HG03060 (cell line): ENCODE measurements at regions not wholly inside any gene's neighbourhood (a gene's known extent, or its start where the extent isn't known, plus 50 kb on each side); places are given as distances from the start of the nearest gene placed in this dataset.

Experiments
- ATAC-seq: cut with Tn5 transposase; IDR thresholded peaks from one replicate; pipeline ENCODE4 v1.9.1; 2021; ENCODE audit warnings: low read depth, moderate number of reproducible peaks; ENCODE audit not compliant: unreplicated experiment

DNA sequence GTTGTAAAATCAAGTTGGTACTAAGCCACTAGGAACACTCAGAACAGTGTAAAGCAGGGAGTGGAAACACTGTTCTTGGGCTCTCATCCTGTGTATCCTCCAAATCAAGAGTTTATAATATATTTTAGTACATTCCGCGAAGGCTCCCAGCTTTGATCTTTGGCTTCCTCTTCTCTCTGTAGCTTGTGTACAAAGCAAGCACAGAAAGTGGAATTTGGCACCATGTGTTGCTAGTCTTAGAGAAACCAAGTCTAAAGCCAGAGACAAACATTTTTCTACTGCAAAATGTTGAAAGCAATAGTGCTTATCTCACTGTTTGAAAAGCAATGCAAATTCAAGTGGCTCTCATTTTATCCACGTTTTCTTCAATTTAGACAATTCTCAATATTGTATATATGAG is 1893.3 kb upstream of the WWC1 start:
- no peak for ATAC-seq

DNA sequence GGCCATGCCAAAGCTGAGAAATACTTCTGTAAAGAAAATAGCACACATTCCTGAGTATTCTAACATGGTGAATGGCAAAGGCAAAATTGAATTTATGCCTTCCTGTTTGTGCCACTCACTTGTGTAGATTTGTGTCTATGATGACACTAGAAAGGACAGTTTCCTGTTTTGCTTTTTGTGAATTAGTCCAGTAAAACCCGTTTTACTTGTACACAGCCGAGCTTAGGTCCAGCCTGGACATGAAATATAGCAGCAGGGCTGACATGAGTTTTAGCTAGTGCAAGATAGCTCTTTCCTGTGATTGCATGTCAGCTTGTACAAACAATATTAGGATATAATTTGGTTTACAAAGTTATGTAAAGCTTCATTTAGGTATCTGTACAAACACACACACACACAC is 1891.7 kb upstream of the WWC1 start:
- no peak for ATAC-seq

DNA sequence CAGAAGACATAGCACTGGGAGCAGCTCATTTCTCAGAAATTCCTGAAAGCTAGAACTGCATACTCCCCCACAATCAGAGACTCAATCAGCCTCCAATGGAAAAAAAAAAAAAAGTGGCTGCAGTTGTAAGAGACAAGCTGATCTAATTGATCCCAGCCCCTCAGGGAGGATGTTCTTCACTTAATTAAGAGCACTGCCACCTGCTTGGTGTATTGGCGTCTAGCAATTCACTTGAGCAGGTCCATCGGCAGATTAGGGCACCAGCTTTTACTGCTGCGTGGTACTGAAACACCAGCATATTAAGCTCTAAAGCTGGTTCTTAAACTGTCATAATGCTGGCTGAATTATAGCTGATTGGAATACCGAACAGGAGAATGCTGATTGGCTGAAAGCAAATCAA is 1890.1 kb upstream of the WWC1 start:
- no peak for ATAC-seq

DNA sequence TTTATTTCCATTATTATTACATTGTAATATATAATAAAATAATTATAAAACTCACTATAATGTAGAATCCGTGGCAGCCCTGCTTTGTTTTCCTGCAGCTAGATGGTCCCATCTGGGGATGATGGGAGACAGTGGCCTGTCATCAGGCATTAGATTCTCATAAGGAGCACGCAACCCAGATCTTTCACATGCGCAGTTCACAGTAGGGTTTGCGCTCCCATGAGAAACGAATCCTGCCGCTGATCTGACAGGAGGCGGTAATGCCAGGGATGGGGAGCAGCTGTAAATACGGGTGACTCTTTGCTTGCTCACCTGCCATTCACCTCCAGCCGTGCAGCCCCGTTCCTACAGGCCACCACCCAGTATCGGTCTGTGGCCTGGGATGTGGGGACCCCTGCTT is 1879.3 kb upstream of the WWC1 start:
- no peak for ATAC-seq

DNA sequence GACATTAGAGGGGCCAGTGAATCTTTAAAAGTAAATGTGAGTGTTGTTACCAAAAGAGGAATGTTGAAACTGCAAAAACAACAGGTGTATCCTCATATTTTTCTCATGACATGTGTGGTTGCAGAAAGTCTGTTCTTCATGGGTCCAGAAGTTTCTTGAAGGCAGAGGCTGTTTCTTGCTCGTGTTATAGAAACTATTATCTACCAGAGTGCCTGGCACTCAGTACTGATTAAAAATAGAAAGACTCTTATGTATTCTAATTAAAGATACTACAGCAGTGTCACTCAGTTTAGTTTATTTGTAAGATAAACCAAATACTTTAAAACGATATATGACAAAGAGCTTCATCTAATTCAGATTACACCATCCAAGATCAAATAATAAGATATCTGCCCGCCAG is 1864.2 kb upstream of the WWC1 start:
- ATAC-seq = no peak

DNA sequence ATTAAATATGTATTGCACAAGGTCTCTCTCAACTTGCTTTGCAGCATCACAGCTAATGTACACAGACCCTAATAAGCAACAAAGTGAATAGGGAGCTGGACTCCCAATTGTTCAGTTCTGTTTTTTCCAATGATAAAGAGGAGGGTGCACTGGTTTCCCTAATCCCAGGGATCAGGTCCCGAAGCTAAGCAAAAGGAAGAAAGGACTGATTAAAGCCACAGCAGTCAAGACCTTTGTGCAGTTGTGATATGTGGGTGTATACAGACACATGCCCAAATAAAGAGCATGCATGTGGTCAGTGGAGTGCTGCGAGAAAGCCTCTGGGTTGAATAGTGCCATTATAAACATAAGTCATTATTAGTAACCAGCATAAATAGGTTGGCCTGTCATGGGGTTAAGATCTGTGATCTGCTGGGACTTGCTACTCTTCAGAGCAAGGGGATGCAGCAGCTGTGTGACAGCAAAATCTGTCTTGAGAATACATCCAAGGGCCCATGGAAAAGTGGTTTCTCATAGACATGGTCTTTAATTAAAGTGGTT is 1863.1 kb upstream of the WWC1 start:
- ATAC-seq = no peak

DNA sequence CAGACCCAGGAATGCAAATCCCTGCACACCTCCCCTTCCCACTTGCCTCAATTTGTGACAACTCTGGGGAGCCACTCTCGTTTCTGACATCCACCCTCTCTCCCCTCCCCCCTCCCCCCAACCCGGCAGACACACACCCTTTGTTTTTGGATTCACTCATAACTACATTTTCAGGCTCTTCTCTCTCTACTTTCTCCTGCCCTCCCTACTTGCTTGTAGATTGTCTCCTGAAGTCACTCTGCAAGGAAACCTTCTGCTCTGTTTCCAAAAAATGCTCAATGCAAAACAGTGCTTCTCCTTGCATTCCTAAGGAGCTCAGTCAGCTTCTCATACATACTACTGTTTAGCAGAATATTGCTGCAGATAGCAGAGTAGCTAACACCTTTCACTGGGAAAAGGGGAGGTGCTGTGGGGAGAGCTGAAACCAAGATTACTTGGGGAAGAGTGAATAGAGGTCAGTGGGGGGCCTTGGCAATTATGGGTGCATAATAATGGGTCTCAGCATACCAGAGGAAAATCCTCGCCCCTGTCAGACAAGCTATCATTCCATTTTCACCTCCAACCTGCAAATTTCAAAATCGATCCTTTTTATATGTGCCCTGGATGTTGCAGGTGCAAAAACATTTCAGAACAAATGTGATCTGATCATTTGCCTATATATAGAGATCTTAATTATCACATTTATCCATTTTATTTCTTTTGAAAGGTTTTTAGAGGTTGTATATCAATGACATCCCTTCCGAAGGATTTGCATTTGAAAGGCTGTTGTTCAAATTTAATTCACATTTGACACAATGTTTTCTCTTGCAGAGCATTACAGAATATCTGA is 1860.7 kb upstream of the WWC1 start:
- no peak for ATAC-seq

DNA sequence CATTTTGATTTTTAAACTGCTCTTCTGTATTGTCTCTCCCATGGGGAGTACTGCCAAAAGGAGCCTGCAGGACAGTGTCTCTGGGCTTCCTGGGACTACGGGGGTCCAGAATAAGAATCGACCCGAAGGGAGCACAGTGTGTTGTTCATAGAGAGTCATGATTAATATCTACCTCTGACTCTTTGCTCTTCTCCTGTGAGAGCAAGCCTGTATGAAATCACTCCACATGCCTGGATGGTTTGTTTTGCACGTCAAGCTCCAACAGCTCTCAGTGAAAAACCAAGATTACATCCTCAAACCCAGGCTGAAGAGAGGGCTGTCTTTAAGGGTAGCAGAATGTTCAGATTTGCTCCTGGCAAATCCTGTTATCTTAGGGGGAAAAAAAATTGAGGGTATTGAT is 1860.0 kb upstream of the WWC1 start:
- ATAC-seq = no peak

DNA sequence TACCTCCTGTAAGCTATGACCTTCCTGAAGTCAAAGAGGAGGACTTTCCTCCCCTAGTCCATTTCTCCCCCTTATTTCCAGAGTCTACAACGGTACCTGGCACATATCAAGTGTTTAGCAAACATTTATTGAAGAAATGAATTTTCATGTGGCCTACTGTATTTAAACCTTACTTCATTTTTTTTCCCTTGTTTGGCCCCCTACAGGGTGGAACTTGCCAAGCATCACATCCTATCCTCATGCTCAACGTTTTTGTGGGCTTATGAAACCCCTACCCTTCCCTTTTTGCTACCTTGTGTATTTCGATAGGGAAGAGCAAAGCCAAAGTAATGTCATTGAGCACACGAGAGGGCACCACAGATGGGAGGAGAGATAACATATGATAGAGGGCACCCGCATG is 1857.8 kb upstream of the WWC1 start:
- ATAC-seq = no peak

DNA sequence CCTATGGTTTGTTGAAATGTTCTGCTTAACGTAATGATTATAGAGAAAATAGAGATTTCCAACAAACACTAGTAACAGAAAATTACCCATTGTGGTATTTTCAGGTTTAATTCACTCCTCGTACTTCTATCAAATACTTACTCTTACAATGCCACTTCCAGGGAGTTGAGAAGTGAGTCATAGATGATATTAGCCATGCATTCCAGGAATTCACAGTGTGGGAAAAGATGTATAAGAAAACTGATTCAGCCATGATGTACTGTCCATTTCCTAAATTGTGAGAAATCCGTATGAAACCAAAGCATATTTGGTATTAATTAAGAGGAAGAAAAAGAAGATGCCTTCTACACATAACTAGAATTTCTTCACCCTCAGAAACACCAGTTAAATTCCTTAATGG is 1854.6 kb upstream of the WWC1 start:
- ATAC-seq = no peak

DNA sequence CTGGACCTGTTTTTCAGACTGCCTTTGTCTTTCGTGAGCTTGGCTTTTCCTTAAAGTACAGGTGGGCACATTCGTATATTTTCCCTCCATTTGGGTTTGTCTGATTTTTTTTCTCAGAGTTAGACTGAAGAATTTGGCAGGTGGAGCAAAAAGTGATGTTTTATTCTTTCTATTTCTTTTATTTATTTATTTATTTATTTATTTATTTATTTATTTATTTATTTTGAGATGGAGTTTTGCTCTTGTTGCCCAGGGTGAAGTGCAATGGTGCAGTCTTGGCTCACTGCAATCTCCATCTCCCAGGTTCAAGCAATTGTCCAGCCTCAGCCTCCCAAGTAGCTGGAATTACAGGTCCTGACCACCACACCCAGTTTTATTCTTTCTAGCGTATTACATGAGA is 1805.1 kb upstream of the WWC1 start:
- ATAC-seq = no peak

DNA sequence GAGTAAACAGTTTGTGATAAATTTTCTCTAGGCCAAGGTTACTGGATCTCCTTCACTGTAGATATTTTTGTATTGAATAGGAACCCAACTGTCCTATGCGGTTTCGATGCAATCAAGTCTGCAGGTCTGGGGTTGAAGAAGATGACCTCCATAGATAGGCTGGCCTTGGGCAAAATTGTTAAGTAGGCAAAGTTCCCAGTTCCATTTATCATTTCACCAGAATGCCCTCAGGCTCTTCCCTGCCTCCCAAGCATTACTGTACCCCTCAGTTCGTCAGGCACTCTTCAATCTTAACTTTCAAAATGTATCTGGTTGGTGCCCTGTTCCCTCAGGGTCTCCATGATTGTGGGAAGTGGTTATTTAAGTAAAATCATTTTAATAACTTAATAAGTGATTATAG is 1802.9 kb upstream of the WWC1 start:
- ATAC-seq = no peak

DNA sequence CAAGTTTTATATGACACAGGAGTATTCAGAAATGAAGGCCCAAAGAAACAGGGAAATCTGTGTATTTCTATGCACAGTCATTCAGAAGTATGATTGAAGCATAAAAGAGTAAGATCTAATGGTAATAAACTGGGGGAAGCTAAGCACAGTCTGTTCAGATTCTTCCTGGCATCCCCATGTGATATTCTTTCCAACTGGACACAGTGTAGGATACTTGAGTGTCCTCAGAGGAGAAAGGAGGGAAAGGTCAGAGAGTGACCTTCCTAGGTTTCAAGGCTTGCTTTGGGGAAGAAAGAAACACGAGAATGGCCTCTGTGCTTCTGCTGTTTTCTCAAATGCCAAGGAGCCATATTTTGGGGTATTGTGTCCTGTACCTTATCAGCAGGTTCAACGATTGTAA is 1798.4 kb upstream of the WWC1 start:
- no peak for ATAC-seq

DNA sequence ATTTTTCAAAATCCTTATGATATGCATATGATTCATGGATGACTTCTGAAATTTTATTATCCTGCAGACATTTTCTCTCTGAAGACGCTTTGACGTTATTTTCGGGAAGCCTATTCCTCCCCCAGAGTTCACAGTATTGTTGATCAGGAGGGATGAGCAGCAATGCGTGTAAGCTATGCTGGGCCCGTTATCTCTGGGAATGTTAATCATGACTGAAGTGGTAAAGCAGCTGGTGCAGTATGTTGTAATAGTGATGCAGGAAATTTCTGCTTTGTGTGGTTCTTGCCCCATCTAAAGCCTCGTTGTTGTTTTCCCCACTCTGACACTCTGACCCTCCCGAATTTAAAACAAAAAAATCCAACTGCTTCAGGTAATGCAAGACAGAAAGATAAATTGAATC is 1797.8 kb upstream of the WWC1 start:
- ATAC-seq = no peak

DNA sequence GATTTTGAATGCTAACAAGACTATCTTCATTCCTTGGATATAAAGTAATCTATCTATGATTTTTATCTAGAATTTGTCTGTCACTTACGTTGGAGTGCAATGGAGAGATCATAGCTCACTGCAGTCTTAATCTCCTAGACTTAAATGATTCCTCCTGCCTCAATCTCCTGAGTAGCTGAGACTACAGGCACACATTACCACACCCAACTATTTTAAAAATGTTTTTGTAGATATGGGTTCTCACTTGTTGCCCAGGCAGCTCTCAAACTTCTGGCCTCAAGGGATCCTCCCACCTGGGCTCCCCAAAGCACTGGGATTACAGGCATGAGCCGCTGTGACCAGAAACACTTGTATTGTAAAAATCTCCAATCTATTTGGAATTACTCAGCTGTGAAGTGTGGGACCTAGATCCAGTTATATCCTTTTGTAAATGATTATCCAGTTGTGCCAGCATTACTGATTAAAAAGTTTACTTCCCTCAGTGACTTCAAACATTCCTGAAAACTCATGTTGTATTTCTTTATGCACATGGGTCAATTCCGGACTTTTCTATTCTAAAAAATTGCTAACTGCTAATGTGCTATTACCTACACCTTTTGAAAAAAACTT is 1793.8 kb upstream of the WWC1 start:
- ATAC-seq = no peak

DNA sequence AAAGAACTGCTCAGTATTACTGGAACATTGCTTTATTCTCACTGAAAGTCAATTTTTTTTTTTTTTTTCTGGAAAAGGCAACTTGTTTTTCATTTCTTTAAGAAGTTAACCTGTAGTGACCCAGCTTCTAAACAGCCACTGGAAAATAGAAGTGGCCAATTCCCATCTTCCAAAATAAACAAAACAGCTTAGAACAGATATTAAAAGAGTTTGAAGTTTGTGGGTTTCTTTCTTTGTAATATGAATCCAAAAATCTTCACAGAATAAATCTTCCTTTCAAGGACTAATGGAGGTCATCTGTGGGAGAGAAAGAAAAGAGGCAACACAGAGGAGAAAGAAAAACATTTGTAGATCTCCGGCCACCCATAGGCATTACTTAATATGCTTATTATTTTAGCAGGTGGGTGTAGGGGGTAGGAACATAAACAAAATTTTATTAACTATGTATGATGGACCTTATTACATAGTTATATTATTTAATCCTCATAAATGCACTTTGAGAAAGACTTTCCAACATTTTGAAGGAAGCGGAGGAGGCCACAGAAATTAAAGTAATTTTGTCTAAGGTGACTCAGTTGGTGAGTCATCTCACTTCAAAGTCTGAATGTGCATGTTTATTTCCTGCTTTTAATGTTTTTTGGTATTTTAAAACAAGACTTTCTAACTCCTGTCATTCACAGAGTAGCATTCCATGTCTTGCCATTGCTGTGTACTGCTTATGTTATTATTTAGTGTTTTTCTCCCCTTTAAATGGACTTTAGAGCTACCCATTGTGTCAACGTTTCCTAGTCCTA is 1791.8 kb upstream of the WWC1 start:
- ATAC-seq = no peak

DNA sequence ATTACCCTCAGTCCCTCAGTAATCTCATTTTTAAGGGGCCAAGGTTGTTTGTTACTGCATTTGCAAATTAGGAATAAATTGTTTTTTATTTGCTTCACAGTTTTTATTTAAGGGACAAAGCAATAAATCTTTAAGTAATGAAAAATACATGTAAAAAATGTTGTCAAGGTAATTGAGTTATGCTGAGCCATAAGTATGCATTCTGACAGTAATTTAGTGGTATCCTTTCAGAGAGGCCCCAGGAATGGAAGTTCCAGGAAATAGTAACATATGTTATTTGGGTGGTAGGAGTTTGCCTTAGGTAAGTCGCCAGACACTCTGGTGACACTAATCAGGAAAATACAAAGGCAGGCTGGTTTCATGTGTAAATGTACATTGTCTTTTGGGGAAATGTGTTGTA is 1787.9 kb upstream of the WWC1 start:
- no peak for ATAC-seq

DNA sequence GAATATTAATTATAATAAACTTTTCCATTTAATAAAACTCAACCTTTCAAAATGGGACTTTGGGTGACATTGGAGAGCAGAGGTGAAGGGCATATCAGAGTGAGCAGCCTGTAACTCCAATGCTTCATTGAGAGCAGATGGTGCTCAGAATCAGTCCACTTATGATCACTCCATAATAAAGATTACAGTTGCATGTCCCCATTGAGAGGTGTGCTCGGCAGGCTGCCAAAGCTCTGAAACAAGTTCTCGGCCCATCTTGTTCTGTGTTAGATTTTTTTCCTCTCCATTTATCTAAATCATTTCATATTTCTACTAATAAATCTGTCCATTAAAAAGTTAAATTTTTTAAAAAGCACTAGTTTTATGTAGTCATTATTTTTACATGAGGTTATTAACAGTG is 1786.4 kb upstream of the WWC1 start:
- ATAC-seq = no peak

DNA sequence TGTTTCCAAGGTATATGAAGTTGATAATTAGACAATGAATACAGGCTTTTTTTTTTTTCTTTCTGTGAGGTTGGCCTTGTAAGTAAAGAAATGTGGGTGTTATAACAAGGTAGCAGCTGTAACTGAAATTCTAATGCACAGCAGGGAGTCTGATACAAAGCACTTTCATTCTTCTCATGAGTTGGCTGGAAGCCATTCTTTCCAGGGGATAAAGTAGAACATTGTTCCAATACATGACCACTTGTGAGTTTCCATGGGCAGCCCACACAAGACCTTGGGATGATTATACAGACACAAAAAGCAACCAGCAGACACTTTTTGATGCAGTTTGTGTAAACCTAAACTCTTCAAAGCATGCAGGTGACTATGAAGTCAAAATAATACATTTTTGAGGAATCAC is 1785.9 kb upstream of the WWC1 start:
- no peak for ATAC-seq

DNA sequence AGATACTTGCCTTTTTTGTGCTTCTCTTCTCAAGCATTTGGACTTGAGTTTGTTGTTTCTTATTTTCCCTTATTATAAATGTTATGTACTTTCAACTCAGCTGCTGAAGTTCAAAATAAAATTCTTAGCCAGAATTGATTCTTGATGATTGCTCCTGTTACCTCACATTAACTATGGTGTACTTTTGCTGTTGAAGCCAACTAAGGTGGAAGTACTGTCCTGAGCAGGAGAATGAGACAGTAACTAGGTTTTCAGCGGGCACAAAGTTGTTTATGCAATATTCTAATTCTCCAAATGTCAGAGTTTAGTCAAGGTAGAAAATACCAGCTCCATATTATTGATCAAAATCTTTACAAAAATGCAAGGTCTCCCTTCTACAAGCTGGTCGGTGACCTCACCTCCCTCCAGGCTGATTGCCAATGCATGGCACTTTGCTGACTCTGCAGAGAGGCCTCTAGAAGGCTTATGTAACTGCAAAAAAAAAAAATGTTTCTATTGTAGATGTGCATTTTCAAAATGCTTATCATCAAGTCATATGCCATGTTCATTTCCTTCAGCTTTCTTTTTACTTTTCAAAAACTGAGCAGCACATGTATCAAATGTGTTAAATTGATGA is 1783.5 kb upstream of the WWC1 start:
- no peak for ATAC-seq

DNA sequence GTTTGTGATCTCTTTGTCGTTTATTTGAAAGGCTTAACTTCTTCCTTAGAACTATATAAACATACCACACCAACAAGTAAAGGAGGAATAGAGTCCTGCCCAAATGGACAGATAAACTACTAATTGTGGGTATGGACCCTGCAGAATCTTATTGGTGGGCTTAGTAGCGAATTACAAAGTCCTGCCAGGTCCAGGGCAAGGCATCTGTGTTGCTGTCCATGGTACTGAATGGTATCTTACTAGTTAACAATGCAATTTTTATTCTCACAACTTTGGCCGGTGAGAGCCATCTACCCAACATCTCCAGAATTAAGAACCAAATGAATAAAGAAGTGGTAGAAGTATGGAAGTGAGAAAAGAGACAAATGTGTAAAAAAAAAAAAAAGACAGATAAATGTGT is 1782.4 kb upstream of the WWC1 start:
- ATAC-seq = no peak
